Glutamatergic neuron (in vitro differentiated cells): ENCODE measurements at regions not wholly inside any gene's neighbourhood (a gene's known extent, or its start where the extent isn't known, plus 50 kb on each side); places are given as distances from the start of the nearest gene placed in this dataset.

Source experiments
- DNase-seq: peaks from one replicate; pipeline ENCODE4 v3.0.0; 2022
- H3K27ac Mint-ChIP-seq: one replicate; pipeline ENCODE4 v1.8.0; 2020; ENCODE audit warnings: mild to moderate bottlenecking, mixed read lengths, inconsistent platforms; ENCODE audit not compliant: unreplicated experiment
- H3K27me3 Mint-ChIP-seq: one replicate; pipeline ENCODE4 v1.8.0; 2020; ENCODE audit warnings: mild to moderate bottlenecking, moderate library complexity, mixed read lengths, inconsistent platforms; ENCODE audit not compliant: unreplicated experiment
- H3K36me3 Mint-ChIP-seq: one replicate; pipeline ENCODE4 v1.8.0; 2020; ENCODE audit warnings: mild to moderate bottlenecking, mixed read lengths, inconsistent platforms; ENCODE audit not compliant: unreplicated experiment
- H3K4me1 Mint-ChIP-seq: one replicate; pipeline ENCODE4 v1.8.0; 2020; ENCODE audit warnings: mild to moderate bottlenecking, low read depth, mixed read lengths, inconsistent platforms; ENCODE audit not compliant: unreplicated experiment
- H3K4me3 Mint-ChIP-seq: one replicate; pipeline ENCODE4 v1.8.0; 2020; ENCODE audit warnings: mild to moderate bottlenecking, mixed read lengths, inconsistent platforms; ENCODE audit not compliant: unreplicated experiment
- H3K9me3 Mint-ChIP-seq: one replicate; pipeline ENCODE4 v1.8.0; 2020; ENCODE audit warnings: mild to moderate bottlenecking, moderate library complexity, mixed read lengths, inconsistent platforms; ENCODE audit not compliant: unreplicated experiment
- TF ChIP-seq, protein P1 (sequence below): fragments of 200-600 bp; sonication (generic); IDR thresholded peaks from one replicate; pipeline ENCODE4 v1.5.0; 2021; ENCODE audit not compliant: partially characterized antibody, unreplicated experiment

DNA sequence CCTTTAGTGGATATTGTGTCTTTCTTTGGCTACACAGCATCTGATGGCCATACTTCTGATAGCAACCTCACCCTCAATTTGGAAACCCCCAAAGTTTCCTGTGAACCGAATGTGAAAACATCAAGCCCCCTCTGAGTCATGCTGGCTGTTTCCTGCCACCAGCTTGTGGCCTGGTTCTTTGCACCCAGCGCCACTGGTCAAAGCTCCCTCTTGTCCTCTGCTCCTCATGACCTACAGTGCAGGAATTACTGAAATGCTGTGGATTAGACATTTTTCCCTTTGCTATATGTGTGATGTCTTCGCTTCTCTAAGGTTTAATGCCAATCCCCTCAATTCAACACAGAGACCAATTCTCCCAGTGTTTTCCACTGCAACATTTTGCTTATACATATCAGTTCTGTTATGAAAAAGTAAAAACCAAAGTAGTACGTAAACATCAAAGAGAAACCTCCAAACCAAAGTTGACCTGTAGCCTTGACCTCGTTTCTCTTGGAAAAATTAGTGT, 224.0 kb upstream of the TENM3 start:
- no peak for DNase-seq
- Mint-ChIP-seq H3K4me3 (no peak overlapping the region), H3K9me3 (no peaks in the 10 kb centered on the region), H3K27ac (no peak overlapping the region), H3K36me3 (no peaks in the 10 kb centered on the region), H3K4me1 (peaks cover 15% of the 10 kb centered on the region), H3K27me3 (peaks cover 5% of the 10 kb centered on the region)
- TF ChIP-seq, protein P1, sequence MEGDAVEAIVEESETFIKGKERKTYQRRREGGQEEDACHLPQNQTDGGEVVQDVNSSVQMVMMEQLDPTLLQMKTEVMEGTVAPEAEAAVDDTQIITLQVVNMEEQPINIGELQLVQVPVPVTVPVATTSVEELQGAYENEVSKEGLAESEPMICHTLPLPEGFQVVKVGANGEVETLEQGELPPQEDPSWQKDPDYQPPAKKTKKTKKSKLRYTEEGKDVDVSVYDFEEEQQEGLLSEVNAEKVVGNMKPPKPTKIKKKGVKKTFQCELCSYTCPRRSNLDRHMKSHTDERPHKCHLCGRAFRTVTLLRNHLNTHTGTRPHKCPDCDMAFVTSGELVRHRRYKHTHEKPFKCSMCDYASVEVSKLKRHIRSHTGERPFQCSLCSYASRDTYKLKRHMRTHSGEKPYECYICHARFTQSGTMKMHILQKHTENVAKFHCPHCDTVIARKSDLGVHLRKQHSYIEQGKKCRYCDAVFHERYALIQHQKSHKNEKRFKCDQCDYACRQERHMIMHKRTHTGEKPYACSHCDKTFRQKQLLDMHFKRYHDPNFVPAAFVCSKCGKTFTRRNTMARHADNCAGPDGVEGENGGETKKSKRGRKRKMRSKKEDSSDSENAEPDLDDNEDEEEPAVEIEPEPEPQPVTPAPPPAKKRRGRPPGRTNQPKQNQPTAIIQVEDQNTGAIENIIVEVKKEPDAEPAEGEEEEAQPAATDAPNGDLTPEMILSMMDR, result no peak

DNA sequence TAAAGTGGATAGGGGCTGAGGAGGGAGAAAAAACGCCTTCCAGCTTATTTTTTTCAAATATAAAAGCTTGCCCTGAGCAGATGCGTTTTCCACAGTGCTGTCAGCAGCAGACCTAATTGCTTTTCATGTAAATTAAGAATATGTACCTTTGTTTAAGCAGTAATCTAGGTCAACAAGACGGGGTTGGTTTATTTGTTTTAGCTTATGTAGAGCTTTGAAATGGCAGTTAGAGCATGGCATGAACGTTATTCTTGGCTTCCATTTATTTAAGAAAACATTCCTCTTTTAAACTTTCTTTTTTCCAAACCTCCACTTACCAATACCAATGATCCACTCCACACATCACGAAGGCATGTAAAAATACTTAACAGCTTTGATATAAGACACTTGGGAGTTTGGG, 220.3 kb upstream of the TENM3 start:
- no peak for DNase-seq
- Mint-ChIP-seq H3K27ac (no peak overlapping the region), H3K4me1 (peaks cover 3% of the 10 kb centered on the region), H3K4me3 (no peak overlapping the region), H3K36me3 (peaks cover 16% of the 10 kb centered on the region), H3K27me3 (no peaks in the 10 kb centered on the region), H3K9me3 (no peaks in the 10 kb centered on the region)
- TF ChIP-seq, protein P1, result no peak

DNA sequence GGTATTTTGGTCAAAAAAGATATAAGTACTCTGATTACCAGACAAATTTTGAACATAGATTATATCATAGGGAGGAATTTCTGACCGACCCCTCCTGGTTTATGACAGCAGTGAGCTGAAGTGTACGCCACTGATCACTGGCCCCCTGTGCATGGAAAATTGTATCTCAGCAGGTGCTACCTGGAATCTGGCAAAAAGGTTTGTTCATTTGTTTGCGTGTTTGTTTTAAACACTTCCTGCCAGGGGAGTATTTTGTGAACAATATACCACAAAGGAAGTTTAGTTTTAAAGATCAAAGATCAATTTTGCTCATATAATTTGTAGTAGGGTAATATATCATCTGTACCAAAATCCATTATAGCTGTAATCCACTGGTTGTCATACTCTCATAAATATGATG, 219.7 kb upstream of the TENM3 start:
- H3K9me3 Mint-ChIP-seq, result no peaks in the 10 kb centered on the region
- no peak overlapping the region for H3K4me3 Mint-ChIP-seq
- no peak for DNase-seq
- TF ChIP-seq, protein P1, result no peak
- H3K27ac Mint-ChIP-seq, result no peak overlapping the region
- H3K36me3 Mint-ChIP-seq, result peaks cover 16% of the 10 kb centered on the region
- H3K4me1 Mint-ChIP-seq, result peaks cover 3% of the 10 kb centered on the region
- H3K27me3 Mint-ChIP-seq, result no peaks in the 10 kb centered on the region

DNA sequence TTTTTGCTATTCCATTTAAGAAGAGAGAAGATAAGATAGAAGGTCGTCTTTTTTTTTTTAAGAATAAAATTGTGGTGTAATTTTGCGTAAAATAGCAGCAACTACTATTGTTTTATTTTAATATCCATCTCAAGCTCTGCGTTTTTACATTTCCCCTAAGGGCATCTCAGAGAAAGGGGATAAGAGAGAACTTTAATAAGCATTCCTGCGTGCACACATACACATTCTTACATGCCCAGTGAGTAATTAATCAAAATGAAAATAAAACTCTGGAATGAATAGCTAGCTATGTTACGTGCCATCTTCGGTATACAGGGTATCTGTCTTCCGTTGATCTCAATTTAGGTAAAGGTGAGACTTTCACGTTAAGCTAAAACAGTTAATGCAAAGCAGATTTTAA, 200.3 kb upstream of the TENM3 start:
- DNase-seq, result no peak
- TF ChIP-seq, protein P1, result no peak
- Mint-ChIP-seq H3K36me3 (no peaks in the 10 kb centered on the region), H3K4me3 (no peak overlapping the region), H3K27ac (no peak overlapping the region), H3K27me3 (no peaks in the 10 kb centered on the region), H3K4me1 (no peaks in the 10 kb centered on the region), H3K9me3 (no peaks in the 10 kb centered on the region)

DNA sequence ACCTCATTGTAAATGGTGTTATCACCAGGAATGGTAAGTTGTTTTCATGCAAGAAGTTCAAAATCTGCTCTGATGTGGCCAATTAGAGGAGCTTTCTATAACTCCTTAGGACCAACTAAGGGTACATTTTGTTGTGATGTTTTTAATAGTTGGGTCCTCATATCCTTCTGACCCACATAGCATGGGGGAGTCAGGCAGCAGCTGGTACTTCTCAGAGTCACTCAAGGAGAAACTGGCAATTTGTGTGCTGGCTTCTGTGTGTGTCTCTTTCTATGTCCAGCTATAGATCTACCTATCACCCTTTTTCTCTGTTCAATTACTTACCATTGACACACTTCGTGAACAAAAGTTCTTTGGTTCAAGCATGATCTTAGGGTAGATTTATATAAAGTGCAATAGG, 194.3 kb upstream of the TENM3 start:
- no peaks in the 10 kb centered on the region for H3K27me3 Mint-ChIP-seq
- H3K4me3 Mint-ChIP-seq, result no peak overlapping the region
- DNase-seq, result no peak
- no peaks in the 10 kb centered on the region for H3K4me1 Mint-ChIP-seq
- no peaks in the 10 kb centered on the region for H3K36me3 Mint-ChIP-seq
- no peak overlapping the region for H3K27ac Mint-ChIP-seq
- H3K9me3 Mint-ChIP-seq, result no peaks in the 10 kb centered on the region
- TF ChIP-seq, protein P1, result no peak
